Neural progenitor cell (in vitro differentiated cells): ENCODE measurements at regions not wholly inside any gene's neighbourhood (a gene's known extent, or its start where the extent isn't known, plus 50 kb on each side); places are given as distances from the start of the nearest gene placed in this dataset.

Source experiments
- CTCF ChIP-seq: fragments of 200-600 bp; sonication (generic); IDR thresholded peaks from 2 replicates; pipeline ENCODE4 v1.5.1; 2017; ENCODE audit warnings: antibody characterized with exemption, mild to moderate bottlenecking
- EZH2phosphoT487 ChIP-seq: fragments of 200-600 bp; sonication (generic); IDR thresholded peaks from 2 replicates; pipeline ENCODE4 v1.6.1; 2017; ENCODE audit warnings: antibody characterized with exemption

- no peak for TF ChIP-seq CTCF
- no peak for TF ChIP-seq EZH2phosphoT487
These were observed 213.1 kb downstream of the SEC14L1 start for GRCh38 chr17:77353684-77354419.
